Midbrain (tissue), 1 donor: ENCODE measurements at regions not wholly inside any gene's neighbourhood (a gene's known extent, or its start where the extent isn't known, plus 50 kb on each side); places are given as distances from the start of the nearest gene placed in this dataset.
"Not testable (repeated sequence)": the region's sequence is repeated elsewhere in the genome, so short reads cannot be mapped to it uniquely, and the experiment has no call there.

Source experiments
- DNase-seq: peaks from one replicate; lab custom pipeline; 2025; lab: John Stamatoyannopoulos, UW

DNA sequence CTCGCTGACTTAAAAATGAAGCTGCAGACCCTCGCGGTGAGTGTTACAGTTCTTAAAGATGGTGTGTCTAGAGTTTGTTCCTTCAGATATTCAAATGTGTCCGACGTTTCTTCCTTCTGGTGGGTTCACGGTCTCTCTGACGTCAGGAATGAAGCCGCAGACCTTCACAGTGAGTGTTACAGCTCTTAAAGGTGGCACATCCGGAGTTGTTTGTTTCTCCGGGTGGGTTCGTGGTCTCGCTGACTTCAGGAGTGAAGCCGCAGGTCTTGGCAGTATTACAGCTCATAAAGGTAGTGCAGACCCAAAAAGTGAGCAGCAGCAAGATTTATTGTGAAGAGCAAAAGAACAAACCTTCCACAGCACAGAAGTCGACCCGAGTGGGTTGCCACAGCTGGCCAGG is 316.1 kb downstream of the SIPA1L2 start:
- DNase-seq, result not testable (repeated sequence)

DNA sequence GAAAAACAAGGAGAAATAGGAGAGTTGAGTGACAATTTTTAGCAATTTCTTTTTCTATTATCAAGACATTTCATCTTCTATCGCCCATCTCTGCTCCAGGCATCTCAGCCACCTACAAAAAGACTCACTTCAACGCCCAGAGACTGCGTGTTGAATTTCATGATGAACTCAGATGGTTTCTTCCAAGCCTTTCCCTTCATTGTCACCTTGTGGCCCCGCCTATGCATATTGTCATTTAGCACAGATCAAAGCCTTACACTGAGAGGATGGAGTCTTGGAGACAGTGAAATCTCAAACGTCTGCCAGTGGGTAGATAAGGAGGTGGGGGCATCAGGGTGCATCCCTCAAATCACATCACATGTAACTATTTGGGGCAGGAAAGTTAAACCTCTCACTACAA is 319.4 kb downstream of the SIPA1L2 start:
- DNase-seq, result no peak

DNA sequence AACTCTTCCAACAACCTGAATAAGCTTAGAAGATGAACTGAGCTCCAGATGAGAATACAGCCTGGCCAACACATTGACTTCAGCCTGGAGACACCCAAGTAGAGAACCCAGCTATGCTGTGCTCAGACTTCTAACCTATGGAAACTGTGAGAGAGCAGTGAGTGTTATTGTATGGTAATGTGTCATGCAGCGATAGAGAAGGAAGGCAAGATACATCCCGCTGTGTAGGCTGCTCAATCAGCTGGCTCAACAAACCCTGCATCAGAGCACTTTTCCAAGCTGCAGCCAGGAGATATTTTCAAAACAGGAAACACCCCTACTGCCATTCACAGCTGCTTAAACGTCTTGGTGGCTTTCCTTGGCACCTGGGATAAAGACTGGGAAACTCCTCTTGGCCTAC is 321.3 kb downstream of the SIPA1L2 start:
- no peak for DNase-seq

DNA sequence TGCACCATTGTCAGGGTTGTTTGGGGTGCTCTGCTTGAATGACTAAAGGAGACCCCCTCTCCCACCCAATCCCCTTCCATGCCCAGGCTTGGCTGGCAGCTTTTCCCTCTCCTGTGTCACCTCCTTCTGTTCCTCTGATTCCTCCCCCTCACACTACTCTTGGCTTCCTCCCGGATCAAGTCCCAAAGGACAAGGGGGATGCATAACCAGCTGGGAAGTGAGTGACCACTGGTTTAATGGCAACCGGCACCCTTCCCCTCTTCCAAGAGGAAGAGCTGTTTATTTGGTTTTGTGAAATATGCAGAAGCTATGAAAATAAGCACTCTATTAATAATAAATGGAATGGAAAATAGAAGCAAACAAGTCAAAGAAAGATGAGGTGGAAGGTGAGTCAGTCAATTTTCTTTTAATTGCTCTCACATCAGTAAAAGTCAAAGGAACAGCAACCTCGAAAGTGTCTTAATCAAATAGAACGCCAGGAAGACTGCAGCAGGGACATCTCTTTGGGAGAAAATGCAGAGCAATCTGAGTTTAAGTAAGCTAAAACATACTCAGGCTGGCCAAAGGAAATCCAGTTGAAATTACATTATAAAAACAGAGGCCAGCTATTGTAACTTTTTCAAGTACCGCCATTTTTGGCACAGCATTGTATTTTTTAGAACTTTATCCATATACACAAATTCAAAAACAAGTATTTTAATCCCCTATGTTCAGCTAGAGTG is 322.5 kb downstream of the SIPA1L2 start:
- no peak for DNase-seq

DNA sequence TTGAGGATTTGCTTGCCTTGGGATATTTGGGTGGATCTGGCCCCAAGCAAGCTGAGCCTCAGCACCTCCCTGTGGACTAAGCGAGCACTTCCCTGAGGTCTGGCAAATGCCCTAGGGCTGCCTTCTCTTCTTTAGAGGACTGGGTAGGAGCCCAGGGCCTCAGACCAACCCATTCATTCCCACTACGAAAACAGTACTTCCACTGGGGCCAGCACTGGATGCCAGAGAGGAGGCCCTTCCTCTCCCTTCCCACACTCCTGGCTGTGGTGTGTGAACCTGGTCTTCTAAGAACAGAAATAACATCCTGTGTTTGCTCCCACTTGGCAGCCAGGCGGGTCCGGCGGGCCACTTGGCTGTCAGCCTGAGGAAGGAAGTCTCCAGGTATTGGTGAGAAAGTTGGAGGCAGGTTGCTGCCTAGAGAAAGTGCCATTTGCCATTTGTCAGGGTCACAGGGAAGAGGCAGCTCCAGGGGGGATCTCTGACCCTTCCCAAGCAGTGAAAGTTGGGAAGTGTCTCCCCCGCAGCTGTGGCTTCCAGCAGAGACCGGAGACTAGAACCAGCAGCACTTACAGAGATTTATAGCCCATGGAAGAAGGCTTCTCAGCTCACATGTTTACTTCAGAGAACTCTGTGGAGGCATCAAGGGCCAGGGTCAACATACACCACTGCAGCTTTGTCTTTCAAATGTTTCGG is 323.5 kb downstream of the SIPA1L2 start:
- no peak for DNase-seq

DNA sequence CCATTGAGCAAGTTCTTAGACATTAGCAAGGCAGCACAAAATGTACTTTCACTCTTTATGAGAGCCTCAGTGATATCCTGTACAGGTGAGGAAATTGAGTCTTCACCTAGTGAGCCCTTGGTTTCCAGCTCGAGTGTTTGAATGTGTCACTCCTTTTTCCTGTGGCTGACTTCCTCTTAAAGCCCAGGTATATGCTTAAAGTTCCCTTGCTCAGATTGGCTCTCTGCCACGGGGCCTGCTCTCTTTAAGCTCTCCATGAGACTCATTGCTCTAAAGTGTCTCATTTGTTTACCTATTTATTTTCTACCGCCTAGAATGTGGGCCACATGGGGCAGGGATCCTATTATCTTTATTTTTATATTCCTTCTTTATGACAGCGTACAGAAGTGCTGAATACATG is 324.9 kb downstream of the SIPA1L2 start:
- DNase-seq, result no peak

DNA sequence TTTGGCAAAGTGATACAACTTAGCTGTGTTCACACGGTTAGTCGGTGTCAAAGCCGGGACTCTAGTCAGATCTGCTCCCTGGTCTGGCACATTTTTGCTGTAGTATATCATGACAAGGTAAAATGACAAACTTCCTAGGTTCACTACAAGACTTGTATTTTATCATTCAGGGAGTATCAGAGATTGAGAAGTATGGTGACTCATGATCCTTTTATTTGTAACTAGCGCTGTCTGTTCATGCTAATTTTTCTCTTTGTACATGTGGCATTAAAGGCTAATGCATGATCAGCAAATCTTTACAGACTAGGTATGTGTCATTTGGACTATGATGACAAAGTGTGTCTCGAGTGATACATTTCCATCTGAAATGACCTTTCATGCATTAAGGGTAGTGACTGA is 326.7 kb downstream of the SIPA1L2 start:
- no peak for DNase-seq

DNA sequence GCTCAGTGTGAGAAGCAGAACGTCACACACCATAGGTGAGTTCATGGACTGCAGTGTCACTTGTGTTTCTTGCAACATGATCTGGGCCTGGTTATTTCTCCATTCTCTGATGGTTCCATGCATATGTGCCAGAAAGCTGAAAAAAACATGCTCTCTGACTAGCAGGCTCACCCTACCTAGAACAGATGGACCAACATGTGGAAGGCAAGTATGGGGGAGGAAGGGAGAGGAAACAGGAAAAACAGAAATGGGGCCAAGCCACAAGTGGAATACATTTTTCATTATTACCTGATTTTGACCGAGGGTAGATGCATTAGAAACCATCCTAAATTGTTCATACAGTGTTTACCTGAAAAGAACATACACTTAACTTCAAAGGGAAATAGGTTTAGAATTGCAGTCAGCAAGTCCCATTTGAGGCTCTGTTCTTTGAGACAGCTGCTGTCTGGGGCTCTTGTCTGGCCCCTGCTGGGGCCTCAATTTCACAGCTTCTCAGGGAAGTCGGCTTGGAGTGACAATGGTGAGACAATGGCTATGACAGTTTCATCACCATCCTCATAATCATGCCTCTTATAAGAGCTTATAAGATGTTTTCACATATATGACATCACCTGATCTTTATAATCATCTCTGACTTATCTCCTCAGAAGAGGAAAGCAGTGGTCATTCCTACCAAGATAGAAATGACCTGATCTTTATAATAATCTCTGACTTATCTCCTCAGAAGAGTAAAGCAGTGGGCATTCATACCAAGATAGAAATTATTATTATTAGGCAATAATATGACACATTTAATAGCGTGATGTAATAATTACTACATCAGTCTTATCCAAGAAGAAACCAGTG is 327.3 kb downstream of the SIPA1L2 start:
- DNase-seq, result no peak

DNA sequence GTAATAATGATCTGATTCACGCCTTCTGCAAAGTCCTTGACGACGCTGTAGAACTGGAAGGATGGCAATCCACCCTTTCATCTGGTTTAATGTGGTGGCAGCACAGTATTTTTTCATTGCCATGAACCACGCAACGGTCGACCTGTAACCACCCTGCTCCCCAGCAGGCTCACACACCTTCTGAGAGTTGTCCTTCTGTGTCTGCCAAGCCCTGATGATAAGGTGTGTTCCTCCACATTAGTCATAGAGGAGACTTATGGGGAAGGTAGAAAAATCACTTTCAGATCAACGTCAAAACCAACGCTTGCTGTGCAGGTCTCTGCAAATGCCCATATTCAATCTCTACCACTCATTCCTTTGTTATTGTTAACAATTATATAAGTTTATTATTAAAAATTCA is 328.7 kb downstream of the SIPA1L2 start:
- DNase-seq, result no peak

DNA sequence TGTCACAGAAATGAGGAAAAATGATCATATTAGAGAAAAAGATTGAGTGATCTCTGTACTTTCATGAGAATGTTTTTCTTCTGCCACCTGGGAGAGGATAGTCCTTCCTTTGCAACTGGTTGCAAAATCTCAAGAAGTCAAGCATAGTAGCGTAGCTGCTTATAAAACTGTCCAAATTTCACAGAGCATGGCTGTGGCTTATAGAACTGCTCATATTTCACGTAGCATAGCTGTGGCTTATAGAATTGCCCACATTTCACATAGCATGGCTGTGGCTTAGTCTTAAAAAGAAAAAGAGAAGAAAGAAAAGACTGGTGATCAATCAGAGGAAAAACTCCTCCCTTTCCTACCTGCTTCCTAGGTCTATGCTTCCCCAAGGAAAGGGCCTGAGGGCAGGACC is 329.5 kb downstream of the SIPA1L2 start:
- DNase-seq, result no peak

DNA sequence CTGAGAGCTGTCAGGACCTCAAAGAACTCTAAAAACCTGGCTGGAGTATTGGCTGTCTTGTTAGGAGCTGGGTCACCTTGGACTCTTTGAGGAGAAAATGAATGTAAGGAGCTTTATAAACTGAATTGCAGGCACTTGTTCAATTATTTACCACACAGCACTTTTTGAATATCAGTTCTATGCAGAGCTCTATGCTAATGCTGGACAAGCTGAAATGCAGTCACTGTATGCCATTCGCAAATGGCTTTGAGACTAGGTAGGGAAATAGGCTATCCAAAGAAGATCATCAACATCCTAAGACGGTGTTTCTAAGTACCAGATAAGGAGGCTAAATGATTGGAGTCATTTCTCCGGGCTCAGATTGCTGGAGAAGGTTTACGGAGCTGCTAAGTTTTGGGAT is 333.5 kb downstream of the SIPA1L2 start:
- DNase-seq, result no peak

DNA sequence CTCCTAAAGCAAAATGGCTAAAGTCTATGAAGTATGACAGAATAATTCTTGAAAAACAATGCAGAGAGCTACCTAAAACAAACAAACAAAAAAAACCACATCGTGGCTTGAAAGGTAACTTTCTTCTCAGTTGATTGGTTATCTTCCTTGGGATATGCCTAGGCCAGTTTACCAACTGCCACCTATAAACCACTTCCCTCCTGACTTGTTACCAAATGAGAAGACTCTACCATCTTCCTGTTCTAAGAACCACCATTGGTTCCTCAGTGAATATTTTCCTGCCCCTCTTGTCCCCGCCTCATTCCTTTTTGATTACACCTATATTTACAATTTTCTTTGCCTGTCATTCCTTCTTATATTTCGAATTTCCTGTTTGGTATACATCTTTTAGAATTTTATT is 336.6 kb downstream of the SIPA1L2 start:
- no peak for DNase-seq

DNA sequence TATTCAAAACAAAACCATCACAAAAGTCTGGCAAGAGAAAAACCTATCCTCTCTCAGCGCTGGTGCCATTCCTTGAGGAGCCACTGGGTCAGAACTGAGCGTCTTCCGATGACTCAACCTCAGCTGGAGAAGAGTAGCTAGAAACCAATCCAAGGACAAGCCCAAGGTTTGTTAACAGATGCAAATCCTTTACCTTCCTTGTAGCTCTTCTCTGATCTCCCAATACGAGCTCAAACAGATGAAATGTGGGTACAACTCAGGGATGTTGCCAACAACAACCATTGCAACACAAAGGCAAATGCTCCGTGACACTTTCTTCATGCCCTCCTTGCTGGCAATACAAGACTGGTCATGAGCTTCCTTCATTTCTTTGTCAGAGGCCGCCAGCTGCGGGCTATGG is 337.1 kb downstream of the SIPA1L2 start:
- no peak for DNase-seq

DNA sequence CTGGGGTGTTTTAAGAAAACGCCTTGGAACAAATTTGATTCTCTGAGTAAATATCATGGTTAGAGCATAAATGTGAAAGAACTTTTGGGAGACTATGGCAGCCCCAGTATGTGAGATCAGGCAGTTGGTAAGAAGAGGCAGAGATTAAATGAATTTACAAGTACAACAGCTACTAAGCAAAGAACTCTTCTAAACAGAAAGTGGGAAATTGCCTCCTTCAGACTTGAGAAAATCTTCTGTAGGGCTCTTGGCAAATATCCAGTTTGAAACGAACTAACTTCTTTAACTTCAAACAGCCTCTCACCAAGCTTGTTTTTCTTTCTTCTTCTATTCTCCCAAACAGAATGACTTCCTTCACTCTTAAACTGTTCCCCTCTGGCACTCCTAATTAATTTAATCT is 337.7 kb downstream of the SIPA1L2 start:
- no peak for DNase-seq

DNA sequence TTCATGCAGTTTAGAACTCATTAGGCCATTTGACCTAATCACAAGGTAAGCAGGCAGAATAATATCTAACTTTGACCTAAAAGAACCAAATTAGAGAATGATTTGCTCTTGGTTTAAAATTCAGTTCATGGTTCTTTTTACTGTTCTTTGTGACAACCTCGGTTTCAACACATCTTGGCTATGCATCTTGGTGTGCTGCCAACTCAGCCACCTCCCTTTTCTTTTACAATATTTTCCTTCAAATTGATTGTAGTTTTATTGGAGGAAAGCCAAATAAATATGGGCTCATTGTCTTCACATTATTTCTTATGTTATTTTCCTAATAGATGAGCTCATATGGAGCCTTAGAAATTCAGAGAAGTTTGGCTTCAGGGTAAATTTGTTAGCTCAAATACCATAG is 338.3 kb downstream of the SIPA1L2 start:
- DNase-seq, result no peak

DNA sequence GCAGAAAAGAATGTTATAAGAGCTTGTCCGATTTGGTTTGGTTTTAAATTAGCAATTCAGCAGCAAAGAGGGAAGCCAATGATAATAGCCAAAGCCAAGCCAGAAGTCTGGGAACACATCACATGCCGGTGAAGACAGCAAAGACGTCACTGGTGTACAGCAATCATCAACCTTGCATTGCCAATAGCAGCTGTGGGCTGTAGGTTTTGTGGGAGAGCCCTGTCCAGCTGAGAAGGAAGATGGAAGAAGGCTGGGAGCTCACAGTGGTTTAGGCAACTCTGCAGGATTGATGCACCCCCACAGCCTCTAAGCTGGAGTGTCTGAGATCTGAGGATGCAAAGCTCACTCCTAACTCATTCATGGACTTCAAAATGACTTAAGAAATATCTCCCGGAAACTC is 338.7 kb downstream of the SIPA1L2 start:
- no peak for DNase-seq

DNA sequence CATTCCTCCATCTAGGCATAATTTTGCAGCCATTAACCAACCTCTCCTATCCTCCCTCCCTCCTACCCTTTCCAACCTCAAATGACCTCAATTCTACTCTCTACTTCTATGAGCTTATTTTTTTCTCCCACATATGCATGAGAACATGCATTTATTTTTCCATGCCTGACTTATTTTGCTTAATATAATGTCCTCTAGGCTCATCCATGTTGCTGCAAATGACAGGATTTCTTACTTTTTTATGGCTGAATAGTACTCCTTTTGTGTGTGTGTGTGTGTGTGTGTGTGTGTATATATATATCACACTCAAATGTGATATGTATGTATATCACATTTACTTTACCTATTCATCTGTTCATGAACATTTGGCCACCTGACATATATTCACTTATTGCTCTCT is 339.4 kb downstream of the SIPA1L2 start:
- no peak for DNase-seq

DNA sequence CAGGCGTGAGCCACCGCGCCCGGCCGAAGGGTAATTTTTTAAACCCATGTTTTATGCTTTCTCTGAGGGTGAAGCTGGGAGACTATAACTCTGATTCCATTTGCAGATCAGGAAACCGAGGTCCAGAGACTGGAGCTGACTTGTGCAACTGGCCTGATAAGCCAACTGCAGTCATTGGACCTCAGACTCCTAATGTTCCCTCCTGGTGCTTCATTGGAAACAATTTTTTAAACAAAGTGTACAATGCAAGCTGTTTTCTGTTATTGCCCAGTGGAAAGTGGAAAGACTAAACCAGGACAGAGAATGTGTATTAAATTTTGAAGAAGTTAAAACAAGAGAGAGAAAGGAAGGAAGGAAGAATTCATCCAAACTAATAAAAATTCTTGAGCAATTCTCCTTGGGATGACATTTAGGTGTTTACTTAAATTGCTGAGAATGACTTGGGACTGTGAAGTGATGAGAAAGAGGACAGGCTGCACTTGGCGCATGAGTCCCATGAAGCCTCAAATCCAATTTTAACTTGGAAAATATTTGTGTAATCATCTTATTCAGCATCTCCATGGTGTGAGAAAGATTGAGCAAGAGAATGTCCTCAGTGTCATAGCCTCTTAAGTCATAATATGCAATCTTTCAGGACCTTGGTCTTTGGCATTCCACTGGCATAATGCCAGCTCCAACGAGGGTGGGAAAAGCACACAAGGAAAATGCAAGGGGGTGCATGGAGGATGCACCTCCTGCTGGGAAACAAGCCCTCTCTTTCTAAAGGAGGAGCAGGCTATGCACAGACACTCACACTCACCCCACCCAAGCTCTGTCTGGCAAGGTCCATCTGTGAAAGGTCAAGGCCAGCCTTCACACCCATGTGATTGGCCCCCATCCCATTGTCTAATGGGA is 342.0 kb downstream of the SIPA1L2 start:
- no peak for DNase-seq

DNA sequence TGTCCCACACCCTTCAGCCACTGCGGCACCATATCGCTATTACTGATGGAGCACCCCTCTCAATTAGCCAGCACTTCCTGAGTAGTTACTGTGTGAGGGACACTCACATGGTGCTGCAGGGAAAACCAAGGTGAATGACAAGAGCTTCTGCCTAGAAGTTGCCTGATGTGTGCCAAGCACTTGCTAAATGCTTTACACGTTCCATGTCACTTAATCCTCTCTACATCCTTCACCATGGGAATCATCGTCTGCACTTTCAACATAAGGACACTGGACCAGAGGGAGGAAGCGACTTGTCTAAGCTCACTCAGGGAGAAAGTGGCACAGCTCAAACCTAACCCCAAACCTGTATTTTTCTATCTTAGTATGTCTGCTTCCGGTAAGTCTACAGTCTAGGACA is 344.8 kb downstream of the SIPA1L2 start:
- no peak for DNase-seq

DNA sequence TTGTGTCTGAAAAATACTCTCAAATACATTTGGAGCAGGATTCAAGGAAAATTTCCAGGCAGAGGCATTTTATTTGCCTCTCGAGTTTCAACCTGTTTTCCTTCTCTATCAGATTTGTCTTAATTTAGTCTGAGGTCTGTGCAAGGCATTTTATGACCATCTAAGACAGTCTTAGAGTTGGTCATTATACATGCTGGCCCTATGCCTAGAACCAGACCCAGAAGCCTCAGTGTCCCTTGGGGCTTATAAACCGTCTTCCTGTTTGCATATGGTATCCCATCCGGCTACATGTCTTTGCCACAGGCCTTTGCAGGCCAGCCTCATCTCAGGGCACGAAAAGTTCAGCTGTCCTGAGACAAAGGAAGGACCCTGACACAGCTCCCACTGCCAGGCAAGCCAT is 346.1 kb downstream of the SIPA1L2 start:
- no peak for DNase-seq

DNA sequence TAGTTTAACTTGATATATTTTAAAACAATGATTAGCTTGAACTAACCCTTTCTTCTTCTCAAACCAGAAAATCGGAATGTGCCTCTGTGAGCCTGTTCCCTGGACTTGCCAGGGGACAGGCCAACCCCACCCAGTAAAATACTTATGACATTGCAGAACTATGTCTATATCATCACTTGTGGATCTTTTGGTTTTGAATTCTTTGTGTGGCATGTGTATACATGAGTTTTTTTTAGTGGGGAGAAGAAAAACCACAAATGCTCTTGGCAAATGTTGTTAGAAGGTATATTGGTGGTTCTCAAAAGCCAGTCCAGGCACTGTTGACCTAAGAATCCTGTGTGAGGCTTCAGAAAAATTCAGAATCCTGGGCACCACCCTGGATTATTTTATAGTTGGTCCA is 347.4 kb downstream of the SIPA1L2 start:
- DNase-seq, result no peak

DNA sequence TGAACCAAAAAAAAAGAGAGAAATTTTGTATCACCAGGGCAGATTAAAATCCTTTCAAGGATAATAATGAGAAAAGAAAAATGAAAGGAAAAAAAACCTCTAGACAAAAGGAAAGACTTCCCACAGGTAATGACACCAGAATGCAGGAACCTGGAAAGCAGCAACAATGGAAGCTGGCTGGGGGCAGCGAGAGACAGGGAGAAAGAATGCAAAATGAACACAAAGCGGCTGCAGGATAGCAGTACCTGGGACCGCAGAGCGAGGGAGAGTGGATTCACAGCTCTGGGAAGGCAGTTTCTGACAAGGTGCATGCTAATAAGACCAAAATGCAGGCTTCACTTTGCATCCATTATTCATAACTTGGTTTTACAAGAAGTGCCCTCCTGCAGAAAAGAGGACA is 349.0 kb downstream of the SIPA1L2 start:
- no peak for DNase-seq
